ENCODE measurements at regions not wholly inside any gene's neighbourhood (a gene's known extent, or its start where the extent isn't known, plus 50 kb on each side); places are given as distances from the start of the nearest gene placed in this dataset.
"Not testable (repeated sequence)": the region's sequence is repeated elsewhere in the genome, so short reads cannot be mapped to it uniquely, and the experiment has no call there.

- DNase-seq (ENCODE audit: low read depth in 3 of 3, low spot score in 2 of 3): no peak
These were observed 58.3 kb downstream of the C11orf87 start for GRCh38 chr11:109480251-109480650.

DNA sequence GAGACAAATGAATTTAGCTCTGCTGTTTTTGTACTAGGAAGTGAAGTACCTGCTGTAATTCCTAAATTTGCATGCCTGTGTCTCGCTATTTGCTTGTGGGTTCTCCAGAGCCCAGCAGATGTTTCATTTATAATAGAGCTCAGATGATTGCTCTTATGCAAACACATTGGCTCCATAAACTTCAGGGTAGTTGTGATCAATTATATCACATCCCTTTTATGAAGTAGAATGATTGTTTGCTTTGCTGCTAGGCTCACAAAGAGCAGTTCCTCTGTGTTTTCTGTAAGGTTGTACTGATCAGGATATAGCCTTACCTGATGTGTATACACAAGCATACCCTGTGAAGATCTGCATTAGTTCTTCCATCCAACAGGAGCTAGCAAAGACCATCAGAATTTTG lies 64.1 kb downstream of the C11orf87 start:
- DNase-seq (ENCODE audit: low read depth in 3 of 3, low spot score in 2 of 3): no peak

- DNase-seq (ENCODE audit: low read depth in 3 of 3, low spot score in 2 of 3): no peak
These were observed 69.1 kb downstream of the C11orf87 start for GRCh38 chr11:109490953-109491635.

- no peak for DNase-seq (ENCODE audit: low read depth in 3 of 3, low spot score in 2 of 3)
These were observed 84.1 kb downstream of the C11orf87 start for GRCh38 chr11:109506115-109506514.

DNA sequence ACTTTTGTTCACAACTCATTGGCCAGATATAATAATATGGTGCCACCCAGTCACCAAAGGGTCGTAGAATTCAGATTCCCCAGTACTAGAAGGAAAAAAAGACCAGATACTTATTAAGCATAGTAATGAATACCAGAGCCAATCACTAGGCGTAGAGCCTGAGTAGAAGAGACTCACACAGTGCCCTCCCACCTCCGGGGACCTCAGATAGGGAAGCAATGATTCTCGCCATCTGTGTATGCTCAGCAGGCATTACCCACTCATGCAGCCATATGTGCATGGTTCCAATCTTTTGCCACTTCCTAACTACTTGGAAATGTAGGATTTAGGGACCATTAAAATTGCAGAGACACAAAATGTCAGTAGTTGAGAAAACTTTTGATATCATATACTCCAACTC lies 85.3 kb downstream of the C11orf87 start:
- no peak for DNase-seq (ENCODE audit: low read depth in 3 of 3, low spot score in 2 of 3)

- no peak for DNase-seq (ENCODE audit: low read depth in 3 of 3, low spot score in 2 of 3)
These were observed 86.0 kb downstream of the C11orf87 start for GRCh38 chr11:109507836-109508561.

DNA sequence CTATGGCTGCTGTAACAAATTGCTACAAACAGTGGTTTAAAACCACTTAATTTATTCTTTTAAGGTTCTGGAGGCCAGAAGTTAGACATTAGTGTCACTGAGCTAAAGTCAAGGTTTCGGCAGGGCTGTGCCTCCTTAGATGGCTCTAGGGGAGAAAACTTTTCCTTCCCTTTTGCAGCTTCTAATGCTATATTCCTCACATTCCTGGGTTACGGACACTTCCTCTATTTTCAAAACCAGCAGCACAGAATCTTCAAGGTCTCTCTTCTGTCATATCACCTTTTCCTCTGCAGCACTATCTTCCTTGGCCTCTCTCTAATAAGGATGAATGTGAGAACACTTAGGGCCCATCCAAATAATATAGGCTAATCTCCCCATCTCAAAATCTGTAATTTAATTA lies 87.0 kb downstream of the C11orf87 start:
- DNase-seq (ENCODE audit: low read depth in 3 of 3, low spot score in 2 of 3): no peak

DNA sequence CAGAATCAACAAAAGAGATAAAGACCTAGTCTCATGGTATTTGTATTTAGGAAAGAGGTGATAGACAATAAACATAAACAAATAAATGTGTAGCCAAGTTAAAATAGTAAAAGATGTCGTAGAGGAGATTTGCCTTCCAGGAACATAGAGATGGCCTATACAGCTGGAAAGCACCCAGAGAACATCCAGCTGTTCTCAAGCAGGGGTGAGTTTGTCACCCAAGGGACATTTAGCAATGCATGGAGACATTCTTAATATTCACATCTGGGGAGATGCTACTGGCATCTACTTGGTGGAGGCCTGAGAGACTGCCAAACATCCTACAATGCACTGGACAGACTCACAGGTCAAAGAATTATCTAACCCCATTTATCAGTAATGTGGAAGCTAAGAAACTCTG lies 88.3 kb downstream of the C11orf87 start:
- DNase-seq (ENCODE audit: low read depth in 3 of 3, low spot score in 2 of 3): no peak

- no peak for DNase-seq (ENCODE audit: low read depth in 3 of 3, low spot score in 2 of 3)
These were observed 89.6 kb downstream of the C11orf87 start for GRCh38 chr11:109511598-109511997.

DNA sequence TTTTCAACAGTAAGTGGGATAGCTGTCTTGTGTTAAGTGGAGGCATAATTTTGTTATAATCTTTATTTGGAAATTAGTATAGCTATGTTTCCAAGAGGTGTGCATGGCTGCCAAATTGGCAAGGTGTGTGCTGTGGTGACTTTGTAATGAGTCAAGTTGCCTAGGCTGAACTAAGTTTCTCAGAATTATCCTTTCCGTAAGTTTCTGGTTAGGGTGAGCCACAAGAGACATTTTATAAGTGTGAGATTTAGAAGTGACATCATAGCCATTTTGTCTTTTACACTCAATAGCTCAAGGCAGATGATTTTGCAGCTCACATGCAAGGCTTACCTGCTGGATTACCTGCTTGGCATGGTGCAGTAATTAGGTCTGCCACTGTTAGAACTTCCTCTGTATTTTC lies 90.3 kb downstream of the C11orf87 start:
- DNase-seq (ENCODE audit: low read depth in 3 of 3, low spot score in 2 of 3): no peak

DNA sequence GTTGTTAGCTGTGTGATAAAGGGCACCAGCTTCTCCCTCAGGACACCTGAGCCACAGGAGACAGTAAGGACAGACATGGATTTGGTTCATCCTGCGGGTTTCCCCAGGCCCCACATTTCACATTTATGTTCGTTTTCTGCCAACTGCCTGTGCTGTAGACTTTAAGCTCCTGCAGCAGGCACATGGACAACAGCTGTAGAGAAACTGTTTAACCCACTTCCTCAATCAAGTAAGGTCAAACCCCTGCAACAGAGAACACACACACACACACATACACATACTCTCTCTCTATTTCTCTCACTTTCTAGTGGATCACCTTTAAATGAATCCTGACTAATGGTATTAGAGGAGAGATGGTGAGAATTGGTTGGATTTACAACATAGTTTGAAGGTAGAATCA lies 90.7 kb downstream of the C11orf87 start:
- no peak for DNase-seq (ENCODE audit: low read depth in 3 of 3, low spot score in 2 of 3)

GRCh38 chr11:109514313-109515018 lies 92.5 kb downstream of the C11orf87 start:
- no peak for DNase-seq (ENCODE audit: low read depth in 3 of 3, low spot score in 2 of 3)

DNA sequence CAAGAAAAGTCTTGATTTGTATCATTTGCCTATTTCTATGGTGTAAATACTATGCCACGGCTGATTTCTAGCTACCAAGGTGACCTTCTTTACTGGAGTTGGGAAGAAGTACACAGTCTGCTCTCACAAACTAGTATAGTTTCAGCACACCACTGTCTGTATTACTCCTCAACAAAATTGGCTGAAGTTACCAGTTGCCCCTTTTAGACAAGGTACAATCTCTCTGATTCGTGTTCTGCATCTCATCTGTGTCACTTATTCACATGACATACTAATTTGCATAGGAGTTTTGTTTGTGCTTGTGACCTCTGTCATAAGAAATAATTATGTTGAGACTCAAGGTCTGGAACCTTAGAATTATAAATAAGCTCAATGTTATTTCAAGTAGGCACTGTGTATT lies 97.3 kb downstream of the C11orf87 start:
- no peak for DNase-seq (ENCODE audit: low read depth in 3 of 3, low spot score in 2 of 3)

DNA sequence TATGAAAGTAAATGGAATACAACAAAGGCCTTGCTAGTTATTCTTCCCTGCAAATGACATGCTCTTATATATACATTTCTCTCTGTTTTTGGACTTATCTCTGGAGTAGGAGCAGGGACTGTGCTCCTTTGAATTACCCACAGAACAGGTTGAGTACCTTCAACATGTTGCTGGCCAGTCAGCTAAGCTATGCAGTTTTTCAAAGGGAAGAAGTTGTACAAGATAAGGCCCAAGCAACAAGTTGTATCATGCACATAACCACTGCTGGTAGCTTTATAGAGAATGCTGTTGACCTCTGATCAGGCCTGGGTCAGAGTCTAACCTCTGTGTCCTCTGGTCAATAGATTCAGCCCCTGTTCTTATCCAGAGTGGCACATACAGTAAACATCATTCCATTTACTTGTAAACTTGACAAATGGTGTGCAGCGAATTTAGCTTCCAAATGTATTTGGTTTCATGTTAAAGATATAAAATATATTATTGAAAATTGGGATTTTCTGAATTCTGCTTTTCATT lies 99.6 kb downstream of the C11orf87 start:
- DNase-seq (ENCODE audit: low read depth in 3 of 3, low spot score in 2 of 3): no peak

GRCh38 chr11:109522116-109522755 lies 100.2 kb downstream of the C11orf87 start:
- DNase-seq (ENCODE audit: low read depth in 3 of 3, low spot score in 2 of 3): no peak

DNA sequence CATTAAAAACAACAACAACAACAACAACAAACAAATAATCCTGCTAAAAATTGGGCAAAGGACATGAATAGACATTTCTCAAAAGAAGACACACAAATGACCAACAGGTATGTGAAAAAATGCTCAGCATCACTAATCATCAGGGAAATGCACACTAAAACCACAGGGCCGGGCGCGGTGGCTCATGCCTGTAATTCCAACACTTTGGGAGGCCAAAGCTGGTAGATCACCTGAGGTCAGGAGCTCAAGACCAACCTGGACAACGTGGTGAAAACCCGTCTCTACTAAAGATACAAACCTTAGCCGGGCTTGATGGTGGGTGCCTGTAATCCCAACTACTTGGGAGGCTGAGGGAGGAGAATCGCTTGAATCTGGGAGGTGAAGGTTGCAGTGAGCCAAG lies 103.6 kb downstream of the C11orf87 start:
- DNase-seq (ENCODE audit: low read depth in 3 of 3, low spot score in 2 of 3): not testable (repeated sequence)

- DNase-seq (ENCODE audit: low read depth in 3 of 3, low spot score in 2 of 3): no peak
These were observed 104.1 kb downstream of the C11orf87 start for GRCh38 chr11:109526061-109526460.

GRCh38 chr11:109526931-109527330 lies 104.9 kb downstream of the C11orf87 start:
- no peak for DNase-seq (ENCODE audit: low read depth in 3 of 3, low spot score in 2 of 3)

GRCh38 chr11:109527496-109527895 lies 105.5 kb downstream of the C11orf87 start:
- DNase-seq (ENCODE audit: low read depth in 3 of 3, low spot score in 2 of 3): no peak

DNA sequence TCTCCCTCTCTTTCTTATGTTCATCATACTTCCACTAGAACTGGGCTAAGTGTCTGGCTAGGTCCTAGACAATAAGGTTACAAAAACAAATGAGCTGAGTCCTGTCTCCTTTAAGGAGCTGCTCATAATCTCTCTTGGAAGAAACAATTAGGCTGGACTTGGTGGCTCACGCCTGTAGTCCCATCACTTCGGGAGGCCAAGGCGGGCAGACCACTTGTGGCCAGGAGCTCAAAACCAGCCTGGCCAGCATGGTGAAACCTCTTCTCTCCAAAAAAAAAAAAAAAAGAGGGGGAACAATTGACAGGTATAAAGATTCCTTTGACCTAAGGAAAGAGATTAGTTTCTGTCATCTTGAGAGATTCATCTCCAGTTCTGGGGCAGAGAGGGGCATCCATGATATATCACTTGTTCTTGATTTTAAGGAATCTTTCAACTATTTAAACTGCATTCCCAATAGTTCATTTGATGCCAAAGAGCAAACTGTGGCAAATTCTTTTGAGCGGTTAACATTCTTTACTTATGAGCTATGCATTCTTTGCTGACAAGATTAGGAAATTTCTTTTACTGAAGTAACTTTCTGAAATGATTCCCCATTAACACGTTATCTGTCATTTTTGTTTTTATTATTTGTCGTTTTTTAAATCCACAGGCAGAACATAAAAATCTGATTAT lies 125.5 kb downstream of the C11orf87 start:
- no peak for DNase-seq (ENCODE audit: low read depth in 3 of 3, low spot score in 2 of 3)

- DNase-seq (ENCODE audit: low read depth in 3 of 3, low spot score in 2 of 3): no peak
These were observed 130.4 kb downstream of the C11orf87 start for GRCh38 chr11:109552376-109552775.
